ENCODE measurements at regions not wholly inside any gene's neighbourhood (a gene's known extent, or its start where the extent isn't known, plus 50 kb on each side); places are given as distances from the start of the nearest gene placed in this dataset.
"Not testable (repeated sequence)": the region's sequence is repeated elsewhere in the genome, so short reads cannot be mapped to it uniquely, and the experiment has no call there.

DNA sequence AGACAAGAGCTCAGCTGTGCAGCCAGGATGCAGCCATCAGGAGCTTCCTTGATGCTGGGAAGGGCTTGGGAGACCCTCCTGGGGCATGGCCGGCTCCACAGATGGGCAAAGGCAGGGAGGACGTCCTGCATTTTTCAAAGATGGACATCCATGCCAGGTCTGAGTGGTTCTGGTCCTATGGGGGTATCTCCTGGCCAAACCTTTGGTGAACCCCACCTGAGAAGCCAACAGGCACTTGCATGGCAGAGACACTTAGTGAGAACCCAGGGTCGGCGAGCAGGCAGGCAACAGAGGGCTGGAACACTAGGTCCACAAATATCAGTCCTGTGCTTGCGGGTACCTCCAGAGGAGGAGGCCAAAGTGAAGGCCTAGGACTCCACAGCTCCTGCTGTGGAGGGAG lies 70.0 kb downstream of the KCTD15 start:
- TF ChIP-seq POLR2AphosphoS5 (IDR thresholded peaks at IDR 0.05; ENCODE audit: borderline replicate concordance, low read depth, low read length) (no peak), EZH2 (IDR thresholded peaks at IDR 0.05) (no peak), FOXP2 (optimal IDR thresholded peaks at IDR 0.05; ENCODE audit: control extremely low read depth, extremely low read length, insufficient read depth) (no peak)
- Histone ChIP-seq H3K27ac (no peak overlapping the region), H3K9me3 (ENCODE audit: low read depth, low read length) (no peaks in the 10 kb centered on the region), H3K4me3 (no peak overlapping the region), H3K9ac (ENCODE audit: insufficient read length) (no peak overlapping the region), H3K36me3 (ENCODE audit: insufficient read depth, low read length) (no peaks in the 10 kb centered on the region)
- no peak for DNase-seq (ENCODE audit: low read depth, low spot score)

GRCh38 chr19:33868076-33868735 lies 71.5 kb downstream of the KCTD15 start:
- no peak for TF ChIP-seq POLR2AphosphoS5 (IDR thresholded peaks at IDR 0.05; ENCODE audit: borderline replicate concordance, low read depth, low read length)
- no peak for TF ChIP-seq EZH2 (IDR thresholded peaks at IDR 0.05)
- no peak for TF ChIP-seq FOXP2 (optimal IDR thresholded peaks at IDR 0.05; ENCODE audit: control extremely low read depth, extremely low read length, insufficient read depth)
- H3K27ac ChIP-seq: peak overlapping the region; percentile 44; the same call in 1 of the 2 replicates
- H3K9me3 ChIP-seq (ENCODE audit: low read depth, low read length): no peaks in the 10 kb centered on the region
- H3K36me3 ChIP-seq (ENCODE audit: insufficient read depth, low read length): no peaks in the 10 kb centered on the region
- no peak for DNase-seq (ENCODE audit: low read depth, low spot score)
- H3K9ac ChIP-seq (ENCODE audit: insufficient read length): peak overlapping the region; percentile 43
- peak overlapping the region; percentile 67 for H3K4me3 ChIP-seq

DNA sequence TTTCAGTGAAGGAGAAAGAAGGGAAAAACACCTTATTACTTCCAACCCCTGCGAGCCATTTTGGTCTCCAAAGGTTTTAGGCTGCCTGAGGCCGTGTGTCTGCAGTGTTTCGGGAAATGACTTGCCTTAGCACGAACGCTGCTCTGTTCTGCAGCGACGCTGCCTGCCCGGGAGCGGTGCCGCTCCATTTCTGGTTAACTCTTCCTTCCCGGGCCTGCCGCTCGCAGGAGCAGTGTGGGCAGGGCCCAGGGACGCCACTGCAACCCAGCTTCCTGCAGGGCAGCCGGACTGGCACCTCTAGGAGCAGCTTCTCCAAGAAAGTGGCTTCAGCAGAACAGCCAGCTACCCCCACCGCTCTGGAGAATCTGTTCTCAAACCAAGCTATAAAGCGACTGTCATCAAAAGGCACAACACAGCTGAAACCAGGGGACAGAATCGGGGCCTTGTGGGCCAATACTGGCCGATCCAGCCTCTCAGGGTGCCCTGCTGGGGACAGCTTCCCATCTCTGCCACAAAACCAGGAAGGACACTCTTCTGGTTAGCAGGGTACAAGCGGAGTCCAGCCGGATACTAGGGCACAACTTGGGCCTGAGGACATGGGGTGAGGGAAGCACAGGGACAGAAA lies 72.2 kb downstream of the KCTD15 start:
- no peaks in the 10 kb centered on the region for H3K9me3 ChIP-seq (ENCODE audit: low read depth, low read length)
- no peak for DNase-seq (ENCODE audit: low read depth, low spot score)
- peak overlapping the region; percentile 67 for H3K4me3 ChIP-seq
- no peak for TF ChIP-seq EZH2 (IDR thresholded peaks at IDR 0.05)
- no peak for TF ChIP-seq FOXP2 (optimal IDR thresholded peaks at IDR 0.05; ENCODE audit: control extremely low read depth, extremely low read length, insufficient read depth)
- TF ChIP-seq POLR2AphosphoS5 (IDR thresholded peaks at IDR 0.05; ENCODE audit: borderline replicate concordance, low read depth, low read length): no peak
- peak overlapping the region; percentile 43 for H3K9ac ChIP-seq (ENCODE audit: insufficient read length)
- no peaks in the 10 kb centered on the region for H3K36me3 ChIP-seq (ENCODE audit: insufficient read depth, low read length)
- no peak overlapping the region for H3K27ac ChIP-seq

DNA sequence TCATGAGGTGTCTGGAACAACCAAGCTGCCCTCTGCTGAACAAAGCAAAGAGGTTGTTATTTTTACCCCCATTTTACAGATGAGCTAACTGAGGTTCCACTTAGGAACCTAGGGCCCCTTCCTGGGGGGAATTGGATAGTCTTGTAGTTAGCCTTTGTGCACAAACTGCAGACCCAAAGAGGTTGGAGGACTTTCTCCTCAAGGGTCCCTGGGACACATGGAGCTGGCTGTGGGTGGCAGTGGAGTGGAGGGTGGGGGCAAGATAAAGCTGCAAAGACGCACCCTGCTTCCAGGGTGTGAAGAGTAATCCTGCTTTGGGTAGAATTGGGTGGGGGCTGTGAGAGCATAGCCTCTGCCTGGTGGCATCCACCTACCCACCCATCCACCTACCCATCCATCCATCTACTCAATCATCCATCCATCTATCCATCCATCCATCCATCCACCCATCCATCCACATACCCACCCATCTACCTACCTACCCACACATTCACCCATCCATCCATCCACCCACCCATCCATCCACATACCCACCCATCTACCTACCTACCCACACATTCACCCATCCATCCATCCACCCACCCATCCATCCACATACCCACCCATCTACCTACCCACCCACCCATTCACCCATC lies 73.7 kb downstream of the KCTD15 start:
- DNase-seq (ENCODE audit: low read depth, low spot score); H3K27ac ChIP-seq; H3K36me3 ChIP-seq (ENCODE audit: insufficient read depth, low read length); H3K9ac ChIP-seq (ENCODE audit: insufficient read length); H3K9me3 ChIP-seq (ENCODE audit: low read depth, low read length); H3K4me3 ChIP-seq: not testable (repeated sequence)

DNA sequence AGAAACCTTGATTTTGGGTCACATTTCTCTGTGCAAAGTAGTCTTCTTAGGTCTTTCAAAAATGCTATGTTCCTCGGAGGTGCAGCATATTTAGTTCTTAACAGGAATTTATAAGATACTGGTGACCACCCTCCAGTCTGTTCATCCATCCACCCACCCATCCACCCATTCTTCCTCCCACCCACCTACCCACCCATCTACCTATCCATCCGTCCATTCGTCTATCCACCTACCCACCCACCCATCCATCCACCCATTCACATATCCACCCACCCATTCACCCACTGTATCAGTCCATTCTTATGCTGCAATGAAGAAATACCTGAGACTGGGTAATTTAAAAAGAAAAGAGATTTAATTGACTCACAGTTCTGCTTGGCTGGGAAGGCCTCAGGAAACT lies 74.9 kb downstream of the KCTD15 start:
- no peak for DNase-seq (ENCODE audit: low read depth, low spot score)
- no peak overlapping the region for H3K9ac ChIP-seq (ENCODE audit: insufficient read length)
- no peaks in the 10 kb centered on the region for H3K36me3 ChIP-seq (ENCODE audit: insufficient read depth, low read length)
- no peak for TF ChIP-seq EZH2 (IDR thresholded peaks at IDR 0.05)
- TF ChIP-seq FOXP2 (optimal IDR thresholded peaks at IDR 0.05; ENCODE audit: control extremely low read depth, extremely low read length, insufficient read depth): no peak
- TF ChIP-seq POLR2AphosphoS5 (IDR thresholded peaks at IDR 0.05; ENCODE audit: borderline replicate concordance, low read depth, low read length): no peak
- no peaks in the 10 kb centered on the region for H3K9me3 ChIP-seq (ENCODE audit: low read depth, low read length)
- no peak overlapping the region for H3K27ac ChIP-seq
- H3K4me3 ChIP-seq: no peak overlapping the region

DNA sequence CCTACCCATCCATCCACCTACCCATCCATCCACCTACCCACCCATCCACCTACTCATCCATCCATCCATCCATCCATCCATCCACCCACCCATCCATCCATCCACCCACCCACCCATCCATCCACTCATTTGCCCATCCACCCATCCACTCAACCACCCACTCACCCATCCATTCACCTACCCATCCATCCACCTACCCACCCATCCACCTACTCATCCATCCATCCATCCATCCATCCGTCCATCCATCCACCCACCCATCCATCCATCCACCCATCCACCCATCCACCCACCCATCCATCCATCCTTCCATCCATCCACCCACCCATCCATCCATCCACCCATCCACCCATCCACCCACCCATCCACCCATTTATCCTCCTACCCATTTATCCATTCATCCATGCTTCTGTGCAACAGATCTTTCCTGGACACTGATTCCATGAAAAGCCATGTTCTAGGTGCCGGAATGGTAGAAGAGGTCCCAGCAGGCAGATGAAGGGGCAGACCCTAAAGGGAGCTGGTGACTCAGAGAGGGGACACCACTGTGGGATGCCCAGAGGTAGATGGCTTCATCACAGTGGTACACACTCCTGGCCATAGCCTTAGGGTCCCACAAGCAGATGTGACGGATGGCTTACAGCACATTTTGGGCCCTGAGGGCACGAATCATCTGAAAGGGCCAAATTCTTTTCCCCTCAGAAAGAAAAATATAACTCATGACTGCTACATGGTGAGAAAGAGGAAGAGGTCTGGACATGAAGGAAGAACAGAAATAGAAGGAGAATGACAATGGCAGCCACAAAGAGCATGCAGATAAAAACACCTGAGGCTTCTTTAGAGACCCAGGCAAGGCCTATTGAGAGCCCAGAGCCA lies 76.0 kb downstream of the KCTD15 start:
- DNase-seq (ENCODE audit: low read depth, low spot score): no peak

GRCh38 chr19:33875071-33875470 lies 78.4 kb downstream of the KCTD15 start:
- H3K27ac ChIP-seq: no peak overlapping the region
- TF ChIP-seq FOXP2 (optimal IDR thresholded peaks at IDR 0.05; ENCODE audit: control extremely low read depth, extremely low read length, insufficient read depth) (no peak), POLR2AphosphoS5 (IDR thresholded peaks at IDR 0.05; ENCODE audit: borderline replicate concordance, low read depth, low read length) (no peak), EZH2 (IDR thresholded peaks at IDR 0.05) (no peak)
- H3K9ac ChIP-seq (ENCODE audit: insufficient read length): no peak overlapping the region
- no peak overlapping the region for H3K4me3 ChIP-seq
- H3K9me3 ChIP-seq (ENCODE audit: low read depth, low read length): no peaks in the 10 kb centered on the region
- DNase-seq (ENCODE audit: low read depth, low spot score): no peak
- H3K36me3 ChIP-seq (ENCODE audit: insufficient read depth, low read length): no peaks in the 10 kb centered on the region

More for the DNA sequence above, 76.0 kb downstream of the KCTD15 start:
- Histone ChIP-seq H3K36me3 (ENCODE audit: insufficient read depth, low read length) (no peaks in the 10 kb centered on the region), H3K9me3 (ENCODE audit: low read depth, low read length) (no peaks in the 10 kb centered on the region), H3K27ac (no peak overlapping the region), H3K4me3 (no peak overlapping the region), H3K9ac (ENCODE audit: insufficient read length) (no peak overlapping the region)
- TF ChIP-seq EZH2 (IDR thresholded peaks at IDR 0.05) (no peak), FOXP2 (optimal IDR thresholded peaks at IDR 0.05; ENCODE audit: control extremely low read depth, extremely low read length, insufficient read depth) (no peak), POLR2AphosphoS5 (IDR thresholded peaks at IDR 0.05; ENCODE audit: borderline replicate concordance, low read depth, low read length) (no peak)

- no peaks in the 10 kb centered on the region for H3K9me3 ChIP-seq (ENCODE audit: low read depth, low read length)
- DNase-seq (ENCODE audit: low read depth, low spot score): no peak
- TF ChIP-seq POLR2AphosphoS5 (IDR thresholded peaks at IDR 0.05; ENCODE audit: borderline replicate concordance, low read depth, low read length): no peak
- no peak for TF ChIP-seq EZH2 (IDR thresholded peaks at IDR 0.05)
- no peak for TF ChIP-seq FOXP2 (optimal IDR thresholded peaks at IDR 0.05; ENCODE audit: control extremely low read depth, extremely low read length, insufficient read depth)
- H3K4me3 ChIP-seq: no peak overlapping the region
- no peaks in the 10 kb centered on the region for H3K36me3 ChIP-seq (ENCODE audit: insufficient read depth, low read length)
- no peak overlapping the region for H3K27ac ChIP-seq
- H3K9ac ChIP-seq (ENCODE audit: insufficient read length): no peak overlapping the region
These were observed 79.5 kb downstream of the KCTD15 start for GRCh38 chr19:33876192-33876591.
